MM.1S (cell line): ENCODE measurements at regions not wholly inside any gene's neighbourhood (a gene's known extent, or its start where the extent isn't known, plus 50 kb on each side); places are given as distances from the start of the nearest gene placed in this dataset.

Experiments
- DNase-seq: peaks from one replicate; pipeline ENCODE4 v3.0.0-alpha.2; 2015
- H2AFZ ChIP-seq: fragments of 300-600 bp; sonication (generic); 2 replicates; pipeline ENCODE4 v1.6.0; 2016; ENCODE audit warnings: antibody characterized with exemption, low read length
- H3F3A ChIP-seq: fragments of 300-600 bp; sonication (generic); 2 replicates; pipeline ENCODE4 v1.6.1; 2016; ENCODE audit warnings: mild to moderate bottlenecking, antibody characterized with exemption, low read length, moderate library complexity, mixed read lengths; ENCODE audit not compliant: insufficient read depth
- H3K27ac ChIP-seq: fragments of 300-600 bp; sonication (generic); 2 replicates; pipeline ENCODE4 v1.5.1; 2016; ENCODE audit warnings: mild to moderate bottlenecking, low read length
- H3K27me3 ChIP-seq: fragments of 300-600 bp; sonication (generic); replicated peaks from 2 replicates; pipeline ENCODE4 v1.6.0; 2016; ENCODE audit warnings: low read length; ENCODE audit not compliant: insufficient read depth
- H3K36me3 ChIP-seq: fragments of 300-600 bp; sonication (generic); replicated peaks from 2 replicates; pipeline ENCODE4 v1.6.1; 2016; ENCODE audit warnings: mild to moderate bottlenecking, low read length, mixed read lengths; ENCODE audit not compliant: insufficient read depth
- H3K4me1 ChIP-seq: fragments of 300-600 bp; sonication (generic); 2 replicates; pipeline ENCODE4 v1.6.1; 2016; ENCODE audit warnings: low read length, mixed read lengths
- H3K4me2 ChIP-seq: fragments of 300-600 bp; sonication (generic); 2 replicates; pipeline ENCODE4 v1.6.0; 2016; ENCODE audit warnings: low read depth, low read length
- H3K4me3 ChIP-seq: fragments of 300-600 bp; sonication (generic); 2 replicates; pipeline ENCODE4 v1.5.1; 2016; ENCODE audit warnings: low read length, mixed read lengths
- H3K79me2 ChIP-seq: fragments of 300-600 bp; sonication (generic); 2 replicates; pipeline ENCODE4 v1.6.1; 2016; ENCODE audit warnings: mixed run types, low read length, mixed read lengths
- H3K9ac ChIP-seq: fragments of 300-600 bp; sonication (generic); 2 replicates; pipeline ENCODE4 v1.6.1; 2016; ENCODE audit warnings: low read length, mixed read lengths
- H3K9me2 ChIP-seq: fragments of 300-600 bp; sonication (generic); replicated peaks from 2 replicates; pipeline ENCODE4 v1.6.1; 2016; ENCODE audit warnings: mild to moderate bottlenecking, low read length, mixed read lengths; ENCODE audit not compliant: insufficient read depth
- H3K9me3 ChIP-seq: fragments of 300-600 bp; sonication (generic); replicated peaks from 2 replicates; pipeline ENCODE4 v1.6.1; 2016; ENCODE audit warnings: mild to moderate bottlenecking, low read length, mixed read lengths; ENCODE audit not compliant: insufficient read depth
- H4K20me1 ChIP-seq: fragments of 300-600 bp; sonication (generic); 2 replicates; pipeline ENCODE4 v1.6.1; 2016; ENCODE audit warnings: mild to moderate bottlenecking, low read length, moderate library complexity, mixed read lengths; ENCODE audit not compliant: insufficient read depth
- CTCF ChIP-seq: fragments of 300-600 bp; sonication (generic); IDR thresholded peaks from 2 replicates; pipeline ENCODE4 v1.5.1; 2016; ENCODE audit warnings: antibody characterized with exemption, low read length, mixed read lengths
- EZH2 ChIP-seq: fragments of 300-600 bp; sonication (generic); optimal IDR thresholded peaks from 2 replicates; pipeline ENCODE3; 2017; ENCODE audit warnings: low read depth, mild to moderate bottlenecking, antibody characterized with exemption, low read length, mixed read lengths
- EZH2phosphoT487 ChIP-seq: fragments of 300-600 bp; sonication (generic); IDR thresholded peaks from 2 replicates; pipeline ENCODE4 v1.6.1; 2018; ENCODE audit warnings: antibody characterized with exemption, low read length

- no peak for TF ChIP-seq CTCF
- TF ChIP-seq EZH2phosphoT487, result no peak
- TF ChIP-seq EZH2, result no peak
- H3K9ac ChIP-seq, result no peak overlapping the region
- no peak for DNase-seq
- no peak overlapping the region for H2AFZ ChIP-seq
- H3K27me3 ChIP-seq, result no peaks in the 10 kb centered on the region
- no peaks in the 10 kb centered on the region for H3K4me1 ChIP-seq
- H3K27ac ChIP-seq, result no peak overlapping the region
- no peaks in the 10 kb centered on the region for H3F3A ChIP-seq
- H3K36me3 ChIP-seq, result no peaks in the 10 kb centered on the region
- H3K9me2 ChIP-seq, result no peaks in the 10 kb centered on the region
- H4K20me1 ChIP-seq, result no peaks in the 10 kb centered on the region
- H3K9me3 ChIP-seq, result no peaks in the 10 kb centered on the region
- H3K4me2 ChIP-seq, result no peak overlapping the region
- H3K4me3 ChIP-seq, result no peak overlapping the region
- no peaks in the 10 kb centered on the region for H3K79me2 ChIP-seq
These were observed 611.5 kb upstream of the DPP6 start for GRCh38 chr7:153440715-153441114.

GRCh38 chr7:153443032-153443701 is 609.0 kb upstream of the DPP6 start:
- Histone ChIP-seq H3F3A (no peaks in the 10 kb centered on the region), H3K27me3 (no peaks in the 10 kb centered on the region), H4K20me1 (no peaks in the 10 kb centered on the region), H3K27ac (no peak overlapping the region), H3K9me2 (no peaks in the 10 kb centered on the region), H3K4me3 (no peak overlapping the region), H3K4me1 (no peaks in the 10 kb centered on the region), H2AFZ (no peak overlapping the region), H3K79me2 (no peaks in the 10 kb centered on the region), H3K9ac (no peak overlapping the region), H3K36me3 (no peaks in the 10 kb centered on the region), H3K9me3 (no peaks in the 10 kb centered on the region), H3K4me2 (no peak overlapping the region)
- DNase-seq, result no peak
- TF ChIP-seq EZH2phosphoT487 (no peak), CTCF (no peak), EZH2 (no peak)

- H3K4me3 ChIP-seq, result no peak overlapping the region
These were observed 607.6 kb upstream of the DPP6 start for GRCh38 chr7:153444641-153445040.

More at GRCh38 chr7:153444641-153445040, 607.6 kb upstream of the DPP6 start:
- TF ChIP-seq EZH2phosphoT487 (no peak), CTCF (no peak), EZH2 (no peak)
- no peaks in the 10 kb centered on the region for H3K79me2 ChIP-seq
- no peak overlapping the region for H2AFZ ChIP-seq
- no peaks in the 10 kb centered on the region for H3F3A ChIP-seq
- H3K4me2 ChIP-seq, result no peak overlapping the region
- no peaks in the 10 kb centered on the region for H3K27me3 ChIP-seq
- no peaks in the 10 kb centered on the region for H3K4me1 ChIP-seq
- no peak for DNase-seq
- no peak overlapping the region for H3K9ac ChIP-seq
- H3K36me3 ChIP-seq, result no peaks in the 10 kb centered on the region
- no peaks in the 10 kb centered on the region for H3K9me3 ChIP-seq
- H3K27ac ChIP-seq, result no peak overlapping the region
- no peaks in the 10 kb centered on the region for H3K9me2 ChIP-seq
- H4K20me1 ChIP-seq, result no peaks in the 10 kb centered on the region
